OCI-LY7 (cell line): ENCODE measurements at regions not wholly inside any gene's neighbourhood (a gene's known extent, or its start where the extent isn't known, plus 50 kb on each side); places are given as distances from the start of the nearest gene placed in this dataset.

ENCODE experiments used
- EZH2phosphoT487 ChIP-seq: fragments of 200-600 bp; sonication (generic); IDR thresholded peaks from 2 replicates; pipeline ENCODE4 v1.6.1; 2018; ENCODE audit warnings: low read depth, borderline replicate concordance, mild to moderate bottlenecking, mixed run types, antibody characterized with exemption, low read length, moderate library complexity, mixed read lengths
- TF ChIP-seq, protein P1 (sequence below): fragments of 200-600 bp; sonication (generic); conservative IDR thresholded peaks from 2 replicates; pipeline ENCODE4 v1.5.1; 2014; ENCODE audit warnings: mild to moderate bottlenecking, antibody characterized with exemption, low read length, moderate library complexity, mixed read lengths

DNA sequence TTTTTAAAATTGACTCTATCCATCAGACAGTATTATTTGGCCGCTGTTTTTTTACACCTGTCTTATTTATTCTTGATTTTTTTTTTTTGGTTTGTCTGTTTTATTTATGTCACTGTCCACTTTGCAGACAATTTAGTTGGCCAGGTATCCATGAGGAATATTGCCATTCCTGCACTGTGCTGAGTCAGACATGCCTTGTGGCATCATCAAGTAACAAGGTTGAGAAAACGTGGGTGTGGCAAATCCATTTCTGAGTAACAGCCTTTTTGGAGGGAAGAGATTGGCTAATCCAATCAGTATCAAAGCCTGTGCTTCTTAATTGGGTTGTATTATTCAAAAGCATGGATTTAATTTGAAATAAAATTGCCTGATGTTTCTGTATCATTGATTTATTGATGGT lies 463.1 kb downstream of the USP25 start:
- TF ChIP-seq, protein P1, sequence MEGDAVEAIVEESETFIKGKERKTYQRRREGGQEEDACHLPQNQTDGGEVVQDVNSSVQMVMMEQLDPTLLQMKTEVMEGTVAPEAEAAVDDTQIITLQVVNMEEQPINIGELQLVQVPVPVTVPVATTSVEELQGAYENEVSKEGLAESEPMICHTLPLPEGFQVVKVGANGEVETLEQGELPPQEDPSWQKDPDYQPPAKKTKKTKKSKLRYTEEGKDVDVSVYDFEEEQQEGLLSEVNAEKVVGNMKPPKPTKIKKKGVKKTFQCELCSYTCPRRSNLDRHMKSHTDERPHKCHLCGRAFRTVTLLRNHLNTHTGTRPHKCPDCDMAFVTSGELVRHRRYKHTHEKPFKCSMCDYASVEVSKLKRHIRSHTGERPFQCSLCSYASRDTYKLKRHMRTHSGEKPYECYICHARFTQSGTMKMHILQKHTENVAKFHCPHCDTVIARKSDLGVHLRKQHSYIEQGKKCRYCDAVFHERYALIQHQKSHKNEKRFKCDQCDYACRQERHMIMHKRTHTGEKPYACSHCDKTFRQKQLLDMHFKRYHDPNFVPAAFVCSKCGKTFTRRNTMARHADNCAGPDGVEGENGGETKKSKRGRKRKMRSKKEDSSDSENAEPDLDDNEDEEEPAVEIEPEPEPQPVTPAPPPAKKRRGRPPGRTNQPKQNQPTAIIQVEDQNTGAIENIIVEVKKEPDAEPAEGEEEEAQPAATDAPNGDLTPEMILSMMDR, result no peak
- TF ChIP-seq EZH2phosphoT487, result no peak
